GM23338 (cell line): ENCODE measurements at regions not wholly inside any gene's neighbourhood (a gene's known extent, or its start where the extent isn't known, plus 50 kb on each side); places are given as distances from the start of the nearest gene placed in this dataset.

ENCODE experiments used
- ATAC-seq: fragments of 200-7000 bp; cut with Tn5 transposase; 3 replicates; pipeline ENCODE4 v1.9.1; 2020
- DNase-seq: peaks from one replicate; pipeline ENCODE4 v3.0.0-alpha.2; 2015; ENCODE audit warnings: low spot score
- H2AFZ ChIP-seq: fragments of 200-600 bp; sonication (generic); 2 replicates; pipeline ENCODE4 v1.8.0; 2016; ENCODE audit warnings: antibody characterized with exemption, mild to moderate bottlenecking, moderate library complexity
- H3F3A ChIP-seq: fragments of 200-600 bp; sonication (generic); replicated peaks from 2 replicates; pipeline ENCODE4 v1.8.0; 2017; ENCODE audit warnings: antibody characterized with exemption, mixed run types, low read depth
- H3K27ac ChIP-seq: fragments of 200-600 bp; sonication (generic); 2 replicates; pipeline ENCODE4 v1.6.1; 2016; ENCODE audit warnings: low read depth
- H3K27me3 ChIP-seq: fragments of 200-600 bp; sonication (generic); 2 replicates; pipeline ENCODE4 v1.8.0; 2016; ENCODE audit warnings: mild to moderate bottlenecking, mixed run types, moderate library complexity; ENCODE audit not compliant: insufficient read depth
- H3K36me3 ChIP-seq: fragments of 200-600 bp; sonication (generic); 2 replicates; pipeline ENCODE4 v1.8.0; 2016; ENCODE audit warnings: mild to moderate bottlenecking; ENCODE audit not compliant: insufficient read depth
- H3K4me1 ChIP-seq: fragments of 200-600 bp; sonication (generic); 2 replicates; pipeline ENCODE4 v1.8.0; 2016; ENCODE audit warnings: mild to moderate bottlenecking, moderate library complexity; ENCODE audit not compliant: insufficient read depth
- H3K4me2 ChIP-seq: fragments of 200-600 bp; sonication (generic); 2 replicates; pipeline ENCODE4 v1.7.1; 2017; ENCODE audit warnings: mixed run types
- H3K4me3 ChIP-seq: fragments of 200-600 bp; sonication (generic); 2 replicates; pipeline ENCODE4 v1.6.1; 2016; ENCODE audit warnings: mixed run types
- H3K79me2 ChIP-seq: fragments of 200-600 bp; sonication (generic); replicated peaks from 2 replicates; pipeline ENCODE4 v1.8.0; 2017; ENCODE audit warnings: mild to moderate bottlenecking; ENCODE audit not compliant: insufficient read depth
- H3K9me2 ChIP-seq: fragments of 200-600 bp; sonication (generic); 2 replicates; pipeline ENCODE4 v1.8.0; 2017; ENCODE audit not compliant: insufficient read depth
- H4K20me1 ChIP-seq: fragments of 200-600 bp; sonication (generic); replicated peaks from 2 replicates; pipeline ENCODE4 v1.8.0; 2017; ENCODE audit warnings: mild to moderate bottlenecking; ENCODE audit not compliant: insufficient read depth
- H3K27ac Mint-ChIP-seq: 2 replicates; pipeline ENCODE4 v1.8.0; 2020; ENCODE audit warnings: inconsistent platforms, mild to moderate bottlenecking, moderate library complexity, mixed read lengths
- H3K27me3 Mint-ChIP-seq: 3 replicates; pipeline ENCODE4 v1.8.0; 2022; ENCODE audit warnings: low read depth, mild to moderate bottlenecking, moderate library complexity, mixed read lengths, inconsistent platforms; ENCODE audit not compliant: insufficient read depth, poor library complexity
- H3K36me3 Mint-ChIP-seq: 3 replicates; pipeline ENCODE4 v1.8.0; 2021; ENCODE audit warnings: low read depth, mild to moderate bottlenecking, inconsistent platforms, moderate library complexity, mixed read lengths
- H3K4me1 Mint-ChIP-seq: 3 replicates; pipeline ENCODE4 v1.8.0; 2020; ENCODE audit warnings: mild to moderate bottlenecking, inconsistent platforms, mixed read lengths
- H3K4me3 Mint-ChIP-seq: 3 replicates; pipeline ENCODE4 v1.8.0; 2021; ENCODE audit warnings: moderate library complexity, mild to moderate bottlenecking, inconsistent platforms, mixed read lengths
- H3K9me3 Mint-ChIP-seq: 3 replicates; pipeline ENCODE4 v1.8.0; 2020; ENCODE audit warnings: moderate library complexity, mild to moderate bottlenecking, inconsistent platforms, mixed read lengths
- CREB1 ChIP-seq: fragments of 250-450 bp; sonication (Bioruptor Pico); IDR thresholded peaks from 2 replicates; pipeline ENCODE4 v1.5.0; 2020; ENCODE audit warnings: low read depth, mild to moderate bottlenecking, moderate library complexity
- CTCF ChIP-seq, 2 experiments: fragments of 200-600 bp in 1 of 2; sonication (generic) in 1 of 2; conservative IDR thresholded peaks; 2 replicates each; pipeline versions ENCODE4 v1.5.1 to v1.6.1; 2016 to 2017; ENCODE audit warnings: antibody characterized with exemption in 2 of 2, low read depth in 2 of 2, mild to moderate bottlenecking in 2 of 2, moderate library complexity in 1 of 2
- ETS1 ChIP-seq: IDR thresholded peaks from 2 replicates; pipeline ENCODE4 v1.6.1; 2016; ENCODE audit warnings: antibody characterized with exemption
- EZH2 ChIP-seq: fragments of 200-600 bp; sonication (generic); IDR thresholded peaks from one replicate; pipeline ENCODE4 v1.8.0; 2017; ENCODE audit warnings: antibody characterized with exemption, mild to moderate bottlenecking, low read depth; ENCODE audit not compliant: unreplicated experiment
- EZH2phosphoT487 ChIP-seq: fragments of 200-600 bp; sonication (generic); IDR thresholded peaks from one replicate; pipeline ENCODE4 v1.8.1; 2018; ENCODE audit warnings: antibody characterized with exemption; ENCODE audit not compliant: unreplicated experiment
- JUNB ChIP-seq: IDR thresholded peaks from one replicate; pipeline ENCODE4 v1.6.1; 2016; ENCODE audit warnings: antibody characterized with exemption; ENCODE audit not compliant: unreplicated experiment
- NANOG ChIP-seq: IDR thresholded peaks from 2 replicates; pipeline ENCODE4 v1.6.1; 2016; ENCODE audit warnings: antibody characterized with exemption, borderline replicate concordance
- POLR2AphosphoS5 ChIP-seq: IDR thresholded peaks from 2 replicates; pipeline ENCODE4 v1.6.1; 2016; ENCODE audit warnings: antibody characterized with exemption, low read depth
- REST ChIP-seq: IDR thresholded peaks from one replicate; pipeline ENCODE4 v1.6.1; 2018; ENCODE audit warnings: antibody characterized with exemption; ENCODE audit not compliant: unreplicated experiment
- STAT1 ChIP-seq: IDR thresholded peaks from one replicate; pipeline ENCODE4 v1.6.1; 2016; ENCODE audit warnings: antibody characterized with exemption; ENCODE audit not compliant: unreplicated experiment
- ZNF114 ChIP-seq: fragments of 250-450 bp; sonication (Bioruptor Pico); IDR thresholded peaks from 2 replicates; pipeline ENCODE4 v1.5.0; 2020; ENCODE audit warnings: mild to moderate bottlenecking, moderate library complexity
- ZNF331 ChIP-seq: fragments of 250-450 bp; sonication (Bioruptor Pico); IDR thresholded peaks from 2 replicates; pipeline ENCODE4 v1.5.0; 2020; ENCODE audit warnings: low read depth, mild to moderate bottlenecking, moderate library complexity
- TF ChIP-seq, protein P1 (sequence below): fragments of 250-450 bp; sonication (Bioruptor Pico); IDR thresholded peaks from 2 replicates; pipeline ENCODE4 v1.5.0; 2020; ENCODE audit warnings: mild to moderate bottlenecking, moderate library complexity

DNA sequence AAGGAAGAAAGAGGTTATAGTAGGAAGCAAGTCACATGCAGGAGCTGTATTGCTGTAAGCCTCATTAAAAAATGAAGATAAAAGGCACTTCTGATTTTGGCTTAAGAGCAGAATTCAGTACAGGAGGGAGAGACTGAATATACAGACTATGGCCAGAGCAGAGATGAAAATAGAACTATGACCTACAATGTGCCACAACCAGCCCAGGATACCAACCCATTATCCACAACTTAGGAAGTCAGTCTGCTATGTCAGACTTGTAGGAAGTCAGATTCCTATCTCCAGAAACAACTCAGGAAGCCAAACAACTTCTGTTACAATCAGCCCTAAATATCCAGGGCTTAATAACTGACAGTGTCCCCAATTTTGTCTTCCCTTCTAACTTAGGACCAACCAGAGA lies 156.2 kb upstream of the ANKH start (continued):
- TF ChIP-seq, protein P1, sequence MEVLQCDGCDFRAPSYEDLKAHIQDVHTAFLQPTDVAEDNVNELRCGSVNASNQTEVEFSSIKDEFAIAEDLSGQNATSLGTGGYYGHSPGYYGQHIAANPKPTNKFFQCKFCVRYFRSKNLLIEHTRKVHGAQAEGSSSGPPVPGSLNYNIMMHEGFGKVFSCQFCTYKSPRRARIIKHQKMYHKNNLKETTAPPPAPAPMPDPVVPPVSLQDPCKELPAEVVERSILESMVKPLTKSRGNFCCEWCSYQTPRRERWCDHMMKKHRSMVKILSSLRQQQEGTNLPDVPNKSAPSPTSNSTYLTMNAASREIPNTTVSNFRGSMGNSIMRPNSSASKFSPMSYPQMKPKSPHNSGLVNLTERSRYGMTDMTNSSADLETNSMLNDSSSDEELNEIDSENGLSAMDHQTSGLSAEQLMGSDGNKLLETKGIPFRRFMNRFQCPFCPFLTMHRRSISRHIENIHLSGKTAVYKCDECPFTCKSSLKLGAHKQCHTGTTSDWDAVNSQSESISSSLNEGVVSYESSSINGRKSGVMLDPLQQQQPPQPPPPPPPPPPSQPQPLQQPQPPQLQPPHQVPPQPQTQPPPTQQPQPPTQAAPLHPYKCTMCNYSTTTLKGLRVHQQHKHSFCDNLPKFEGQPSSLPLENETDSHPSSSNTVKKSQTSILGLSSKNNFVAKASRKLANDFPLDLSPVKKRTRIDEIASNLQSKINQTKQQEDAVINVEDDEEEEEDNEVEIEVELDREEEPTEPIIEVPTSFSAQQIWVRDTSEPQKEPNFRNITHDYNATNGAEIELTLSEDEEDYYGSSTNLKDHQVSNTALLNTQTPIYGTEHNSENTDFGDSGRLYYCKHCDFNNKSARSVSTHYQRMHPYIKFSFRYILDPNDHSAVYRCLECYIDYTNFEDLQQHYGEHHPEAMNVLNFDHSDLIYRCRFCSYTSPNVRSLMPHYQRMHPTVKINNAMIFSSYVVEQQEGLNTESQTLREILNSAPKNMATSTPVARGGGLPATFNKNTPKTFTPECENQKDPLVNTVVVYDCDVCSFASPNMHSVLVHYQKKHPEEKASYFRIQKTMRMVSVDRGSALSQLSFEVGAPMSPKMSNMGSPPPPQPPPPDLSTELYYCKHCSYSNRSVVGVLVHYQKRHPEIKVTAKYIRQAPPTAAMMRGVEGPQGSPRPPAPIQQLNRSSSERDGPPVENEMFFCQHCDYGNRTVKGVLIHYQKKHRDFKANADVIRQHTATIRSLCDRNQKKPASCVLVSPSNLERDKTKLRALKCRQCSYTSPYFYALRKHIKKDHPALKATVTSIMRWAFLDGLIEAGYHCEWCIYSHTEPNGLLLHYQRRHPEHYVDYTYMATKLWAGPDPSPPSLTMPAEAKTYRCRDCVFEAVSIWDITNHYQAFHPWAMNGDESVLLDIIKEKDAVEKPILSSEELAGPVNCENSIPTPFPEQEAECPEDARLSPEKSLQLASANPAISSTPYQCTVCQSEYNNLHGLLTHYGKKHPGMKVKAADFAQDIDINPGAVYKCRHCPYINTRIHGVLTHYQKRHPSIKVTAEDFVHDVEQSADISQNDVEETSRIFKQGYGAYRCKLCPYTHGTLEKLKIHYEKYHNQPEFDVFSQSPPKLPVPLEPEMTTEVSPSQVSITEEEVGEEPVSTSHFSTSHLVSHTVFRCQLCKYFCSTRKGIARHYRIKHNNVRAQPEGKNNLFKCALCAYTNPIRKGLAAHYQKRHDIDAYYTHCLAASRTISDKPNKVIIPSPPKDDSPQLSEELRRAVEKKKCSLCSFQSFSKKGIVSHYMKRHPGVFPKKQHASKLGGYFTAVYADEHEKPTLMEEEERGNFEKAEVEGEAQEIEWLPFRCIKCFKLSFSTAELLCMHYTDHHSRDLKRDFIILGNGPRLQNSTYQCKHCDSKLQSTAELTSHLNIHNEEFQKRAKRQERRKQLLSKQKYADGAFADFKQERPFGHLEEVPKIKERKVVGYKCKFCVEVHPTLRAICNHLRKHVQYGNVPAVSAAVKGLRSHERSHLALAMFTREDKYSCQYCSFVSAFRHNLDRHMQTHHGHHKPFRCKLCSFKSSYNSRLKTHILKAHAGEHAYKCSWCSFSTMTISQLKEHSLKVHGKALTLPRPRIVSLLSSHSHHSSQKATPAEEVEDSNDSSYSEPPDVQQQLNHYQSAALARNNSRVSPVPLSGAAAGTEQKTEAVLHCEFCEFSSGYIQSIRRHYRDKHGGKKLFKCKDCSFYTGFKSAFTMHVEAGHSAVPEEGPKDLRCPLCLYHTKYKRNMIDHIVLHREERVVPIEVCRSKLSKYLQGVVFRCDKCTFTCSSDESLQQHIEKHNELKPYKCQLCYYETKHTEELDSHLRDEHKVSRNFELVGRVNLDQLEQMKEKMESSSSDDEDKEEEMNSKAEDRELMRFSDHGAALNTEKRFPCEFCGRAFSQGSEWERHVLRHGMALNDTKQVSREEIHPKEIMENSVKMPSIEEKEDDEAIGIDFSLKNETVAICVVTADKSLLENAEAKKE = no peak
- TF ChIP-seq POLR2AphosphoS5 = no peak
- TF ChIP-seq CREB1 (CRISPR knock-in tag) = no peak
- no peak for TF ChIP-seq STAT1
- TF ChIP-seq EZH2phosphoT487 = no peak

GRCh38 chr5:15026944-15027343 lies 155.4 kb upstream of the ANKH start:
- Mint-ChIP-seq H3K4me3 (peak overlapping the region; percentile 12; the same call in 1 of the 3 replicates), H3K4me1 (peaks cover 25% of the 10 kb centered on the region), H3K27ac (no peak overlapping the region), H3K9me3 (peaks cover 8% of the 10 kb centered on the region; the same call in 2 of the 3 replicates), H3K27me3 (peaks cover 51% of the 10 kb centered on the region), H3K36me3 (no peaks in the 10 kb centered on the region)
- no peak overlapping the region for H3K27ac ChIP-seq
- peak; percentile 98 for ATAC-seq
- H3K79me2 ChIP-seq = no peaks in the 10 kb centered on the region
- H4K20me1 ChIP-seq = no peaks in the 10 kb centered on the region
- peaks cover 6% of the 10 kb centered on the region; the same call in 1 of the 2 replicates for H3K9me2 ChIP-seq
- peak overlapping the region; percentile 65 for H3K4me2 ChIP-seq
- H3K27me3 ChIP-seq = peaks cover 17% of the 10 kb centered on the region
- H3F3A ChIP-seq = no peaks in the 10 kb centered on the region
- DNase-seq = peak; percentile 45
- 0 out of 2 replicates have a peak overlapping the region, but pooled peaks have one; percentile 1 for H2AFZ ChIP-seq
- H3K36me3 ChIP-seq = no peaks in the 10 kb centered on the region
- no peak overlapping the region for H3K4me3 ChIP-seq
- H3K4me1 ChIP-seq = peaks cover 17% of the 10 kb centered on the region; the same call in 1 of the 2 replicates
- TF ChIP-seq JUNB (no peak), EZH2 (no peak), ZNF331 (CRISPR knock-in tag) (no peak), CREB1 (CRISPR knock-in tag) (no peak), EZH2phosphoT487 (no peak), CTCF (conservative IDR thresholded peaks at IDR 0.05; ENCODE audit: low read depth in 2 of 2) (no peak), ZNF114 (CRISPR knock-in tag) (no peak), ETS1 (no peak), REST (no peak), NANOG (no peak), STAT1 (no peak), POLR2AphosphoS5 (no peak)
